Tibial artery (tissue), 4 donors: ENCODE measurements at regions not wholly inside any gene's neighbourhood (a gene's known extent, or its start where the extent isn't known, plus 50 kb on each side); places are given as distances from the start of the nearest gene placed in this dataset.

Experiments used
- DNase-seq, 2 donors: peaks; one replicate each; pipeline ENCODE4 v3.0.0-alpha.2; 2019
- H3K27ac ChIP-seq, 2 donors: fragments of 200-600 bp; sonication (generic) in 1 of 2; 1 replicate in 1 of 2; 2 replicates in 1 of 2; pipeline ENCODE4 v1.5.1; 2018 to 2019; ENCODE audit warnings: mild to moderate bottlenecking in 1 of 2
- H3K27me3 ChIP-seq, 2 donors: fragments of 200-600 bp; sonication (generic) in 1 of 2; one replicate each; pipeline versions ENCODE4 v1.5.1 to v1.6.0; 2016 to 2019
- H3K36me3 ChIP-seq, 3 donors: fragments of 200-600 bp; sonication (generic) in 2 of 3; one replicate each; pipeline ENCODE4 v1.5.1; 2016 to 2019; ENCODE audit warnings: mild to moderate bottlenecking in 2 of 3
- H3K4me1 ChIP-seq, 4 donors: fragments of 200-600 bp; sonication (generic) in 2 of 4; 1 replicate in 3 of 4; 2 replicates in 1 of 4; pipeline ENCODE4 v1.5.1; 2016 to 2019
- H3K4me3 ChIP-seq, 2 donors: fragments of 200-600 bp; sonication (generic) in 1 of 2; 1 replicate in 1 of 2; 2 replicates in 1 of 2; pipeline ENCODE4 v1.5.1; 2018 to 2019; ENCODE audit warnings: mild to moderate bottlenecking in 2 of 2
- H3K9me3 ChIP-seq, 3 donors: fragments of 200-600 bp; sonication (generic) in 1 of 3; one replicate each; pipeline ENCODE4 v1.5.1; 2016 to 2019
- intact Hi-C: fragments of 100-400 bp; cut with DNase I; formaldehyde crosslinking; loops from one replicate; pipeline ENCODE4 v1.15.0; 2023; ENCODE audit warnings: low total_unique reads
- TF ChIP-seq, protein P1 (sequence below), 2 experiments: fragments of 200-600 bp in 1 of 2; fragments of 450-650 bp in 1 of 2; IDR thresholded peaks; one replicate each; pipeline ENCODE4 v1.5.1; 2017 to 2019; ENCODE audit warnings: antibody characterized with exemption in 2 of 2, mild to moderate bottlenecking in 1 of 2, moderate library complexity in 1 of 2

DNA sequence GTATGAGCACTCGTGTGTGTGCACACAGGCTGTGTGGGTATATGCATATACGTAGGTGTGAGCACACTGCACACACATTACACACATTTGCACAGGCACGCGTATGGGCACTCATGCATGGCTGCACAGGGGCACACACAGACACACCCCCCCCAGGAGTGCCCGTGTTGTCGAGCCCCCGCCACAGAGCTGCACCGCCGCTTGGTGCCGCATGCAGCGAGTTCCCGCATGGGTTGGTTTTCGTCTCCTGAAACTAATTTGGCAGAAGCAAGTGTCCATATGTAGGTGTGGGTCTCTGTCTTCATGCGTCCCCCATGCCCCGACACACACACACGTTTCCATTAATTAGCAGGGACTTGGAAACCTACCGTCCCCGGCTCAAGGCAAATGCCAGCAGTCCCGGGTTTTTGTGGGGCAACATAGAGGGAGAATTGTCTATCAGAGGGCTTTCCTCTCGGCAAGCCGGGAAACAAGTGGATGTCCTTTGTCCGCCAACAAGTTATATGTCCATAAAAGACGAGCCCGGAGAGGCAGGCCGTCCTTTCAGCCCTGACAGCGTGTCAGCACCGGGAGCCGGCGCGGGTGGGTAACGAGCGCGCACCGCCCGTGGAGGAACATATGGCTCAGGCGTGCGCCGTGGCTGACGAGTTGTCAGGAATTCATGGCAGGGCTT is 1291.7 kb downstream of the BRD1 start:
- no peak overlapping the region for H3K4me3 ChIP-seq
- H3K27ac ChIP-seq: no peak overlapping the region
- H3K36me3 ChIP-seq: no peaks in the 10 kb centered on the region
- DNase-seq: no peak
- no peaks in the 10 kb centered on the region for H3K9me3 ChIP-seq
- intact Hi-C loops: no loop called here
- peaks cover 0 to 18% of the 10 kb centered on the region in 2 donors for H3K27me3 ChIP-seq
- H3K4me1 ChIP-seq: no peaks in the 10 kb centered on the region
- TF ChIP-seq, protein P1, sequence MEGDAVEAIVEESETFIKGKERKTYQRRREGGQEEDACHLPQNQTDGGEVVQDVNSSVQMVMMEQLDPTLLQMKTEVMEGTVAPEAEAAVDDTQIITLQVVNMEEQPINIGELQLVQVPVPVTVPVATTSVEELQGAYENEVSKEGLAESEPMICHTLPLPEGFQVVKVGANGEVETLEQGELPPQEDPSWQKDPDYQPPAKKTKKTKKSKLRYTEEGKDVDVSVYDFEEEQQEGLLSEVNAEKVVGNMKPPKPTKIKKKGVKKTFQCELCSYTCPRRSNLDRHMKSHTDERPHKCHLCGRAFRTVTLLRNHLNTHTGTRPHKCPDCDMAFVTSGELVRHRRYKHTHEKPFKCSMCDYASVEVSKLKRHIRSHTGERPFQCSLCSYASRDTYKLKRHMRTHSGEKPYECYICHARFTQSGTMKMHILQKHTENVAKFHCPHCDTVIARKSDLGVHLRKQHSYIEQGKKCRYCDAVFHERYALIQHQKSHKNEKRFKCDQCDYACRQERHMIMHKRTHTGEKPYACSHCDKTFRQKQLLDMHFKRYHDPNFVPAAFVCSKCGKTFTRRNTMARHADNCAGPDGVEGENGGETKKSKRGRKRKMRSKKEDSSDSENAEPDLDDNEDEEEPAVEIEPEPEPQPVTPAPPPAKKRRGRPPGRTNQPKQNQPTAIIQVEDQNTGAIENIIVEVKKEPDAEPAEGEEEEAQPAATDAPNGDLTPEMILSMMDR (IDR thresholded peaks at IDR 0.05): no peak

GRCh38 chr22:48534395-48534958 is 1293.2 kb downstream of the BRD1 start:
- intact Hi-C loops: no loop called here
- Histone ChIP-seq H3K9me3 (no peaks in the 10 kb centered on the region), H3K36me3 (no peaks in the 10 kb centered on the region), H3K27ac (no peak overlapping the region), H3K4me1 (no peaks in the 10 kb centered on the region), H3K27me3 (peaks cover 0 to 23% of the 10 kb centered on the region in 2 donors), H3K4me3 (no peak overlapping the region)
- TF ChIP-seq, protein P1 (IDR thresholded peaks at IDR 0.05): no peak
- DNase-seq: no peak

DNA sequence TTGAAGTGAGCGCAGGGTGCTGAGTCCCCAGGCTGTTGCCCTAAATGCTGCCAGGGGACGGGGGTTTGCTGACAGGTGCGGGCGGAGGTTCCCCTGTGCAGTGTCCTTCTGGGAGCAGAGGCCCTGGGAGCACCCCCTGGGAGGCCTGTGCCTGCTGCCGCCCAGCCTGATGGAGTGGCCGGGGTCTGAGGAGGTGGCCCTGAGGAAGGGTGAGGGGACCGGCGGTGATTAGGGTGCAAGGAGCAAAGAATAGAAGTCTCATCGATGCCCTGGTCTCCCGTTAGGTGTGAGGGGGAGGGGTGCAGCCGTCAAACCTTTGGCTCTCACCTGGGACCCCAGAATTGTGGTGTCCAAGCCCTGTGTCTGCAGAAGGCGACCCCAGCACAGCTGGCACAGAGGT is 1294.7 kb downstream of the BRD1 start:
- Histone ChIP-seq H3K9me3 (no peaks in the 10 kb centered on the region), H3K36me3 (no peaks in the 10 kb centered on the region), H3K27ac (no peak overlapping the region), H3K4me3 (no peak overlapping the region), H3K27me3 (peaks cover 0 to 26% of the 10 kb centered on the region in 2 donors), H3K4me1 (no peaks in the 10 kb centered on the region)
- TF ChIP-seq, protein P1 (IDR thresholded peaks at IDR 0.05): no peak
- intact Hi-C loops: no loop called here
- DNase-seq: no peak

- H3K4me3 ChIP-seq: no peak overlapping the region
- H3K27ac ChIP-seq: no peak overlapping the region
- H3K4me1 ChIP-seq: no peaks in the 10 kb centered on the region
- TF ChIP-seq, protein P1 (IDR thresholded peaks at IDR 0.05): no peak
- H3K27me3 ChIP-seq: peaks cover 0 to 26% of the 10 kb centered on the region in 2 donors
- no peak for DNase-seq
- H3K9me3 ChIP-seq: no peaks in the 10 kb centered on the region
- no peaks in the 10 kb centered on the region for H3K36me3 ChIP-seq
- intact Hi-C loops: no loop called here
These were observed 1295.8 kb downstream of the BRD1 start for GRCh38 chr22:48531761-48532435.

- intact Hi-C loops: no loop called here
- DNase-seq: no peak
- Histone ChIP-seq H3K9me3 (no peaks in the 10 kb centered on the region), H3K36me3 (no peaks in the 10 kb centered on the region), H3K4me1 (no peaks in the 10 kb centered on the region), H3K27me3 (peaks cover 0 to 27% of the 10 kb centered on the region in 2 donors), H3K27ac (no peak overlapping the region), H3K4me3 (no peak overlapping the region)
- TF ChIP-seq, protein P1 (IDR thresholded peaks at IDR 0.05): no peak
These were observed 1296.6 kb downstream of the BRD1 start for GRCh38 chr22:48531108-48531507.
